Fibroblast of lung (primary cell): ENCODE measurements at regions not wholly inside any gene's neighbourhood (a gene's known extent, or its start where the extent isn't known, plus 50 kb on each side); places are given as distances from the start of the nearest gene placed in this dataset.

Experiments used
- DNase-seq, 2 donors: peaks; one replicate each; pipeline versions ENCODE4 v3.0.0 to v3.0.0-alpha.2; 2010; ENCODE audit warnings: low read depth in 2 of 2
- H2AFZ ChIP-seq: 2 replicates; pipeline ENCODE4 v1.5.1; 2012; ENCODE audit warnings: low read length, control low read depth, inconsistent platforms
- H3K27ac ChIP-seq: 2 replicates; pipeline ENCODE4 v1.5.1; 2011; ENCODE audit warnings: low read length, control low read depth; ENCODE audit not compliant: insufficient read depth
- H3K27me3 ChIP-seq: 2 replicates; pipeline ENCODE4 v1.5.1; 2011; ENCODE audit warnings: mild to moderate bottlenecking, low read length; ENCODE audit not compliant: control insufficient read depth, insufficient read depth
- H3K36me3 ChIP-seq: 2 replicates; pipeline ENCODE4 v1.5.1; 2011; ENCODE audit warnings: low read length; ENCODE audit not compliant: control insufficient read depth, insufficient read depth
- H3K4me1 ChIP-seq: 2 replicates; pipeline ENCODE4 v1.5.1; 2011; ENCODE audit warnings: low read length; ENCODE audit not compliant: control insufficient read depth, insufficient read depth; ENCODE audit errors: extremely low read depth
- H3K4me2 ChIP-seq: 2 replicates; pipeline ENCODE4 v1.5.1; 2011; ENCODE audit warnings: low read length, control low read depth; ENCODE audit not compliant: insufficient read depth; ENCODE audit errors: extremely low read depth
- H3K4me3 ChIP-seq, 4 experiments: fragments of 200-600 bp in 1 of 4; sonication (generic) in 1 of 4; replicated peaks in 1 of 4; 2 replicates each; pipeline ENCODE4 v1.5.1; 2011 to 2016; ENCODE audit warnings: low read length in 4 of 4, low read depth in 3 of 4, mild to moderate bottlenecking in 3 of 4, control low read depth in 2 of 4, inconsistent platforms in 1 of 4, mixed read lengths in 1 of 4; ENCODE audit not compliant: insufficient read depth in 1 of 4; ENCODE audit errors: control extremely low read depth in 1 of 4
- H3K79me2 ChIP-seq: 2 replicates; pipeline ENCODE4 v1.5.1; 2012; ENCODE audit warnings: mild to moderate bottlenecking, low read length, inconsistent platforms; ENCODE audit not compliant: control insufficient read depth, insufficient read depth
- H3K9ac ChIP-seq: 2 replicates; pipeline ENCODE4 v1.5.1; 2011; ENCODE audit warnings: mild to moderate bottlenecking, low read length, control low read depth; ENCODE audit not compliant: insufficient read depth
- H3K9me3 ChIP-seq: 2 replicates; pipeline ENCODE4 v1.5.1; 2012; ENCODE audit warnings: low read depth, low read length; ENCODE audit not compliant: control insufficient read depth, insufficient read depth
- H4K20me1 ChIP-seq: 2 replicates; pipeline ENCODE4 v1.5.1; 2011; ENCODE audit warnings: low read length; ENCODE audit not compliant: control insufficient read depth, insufficient read depth; ENCODE audit errors: extremely low read depth
- EZH2 ChIP-seq: IDR thresholded peaks from 2 replicates; pipeline ENCODE4 v1.5.1; 2012; ENCODE audit warnings: low read length, control low read depth, mild to moderate bottlenecking; ENCODE audit errors: missing control alignments
- TF ChIP-seq, protein P1 (sequence below), 2 donors: IDR thresholded peaks in 1 of 2; conservative IDR thresholded peaks in 1 of 2; 1 replicate in 1 of 2; 2 replicates in 1 of 2; pipeline ENCODE4 v1.5.1; 2011 to 2012; ENCODE audit warnings: low read length in 2 of 2, control low read depth in 1 of 2, inconsistent platforms in 1 of 2, low read depth in 1 of 2, mild to moderate bottlenecking in 1 of 2

- H3K9me3 ChIP-seq, result no peaks in the 10 kb centered on the region
- H3K27ac ChIP-seq, result no peak overlapping the region
- no peak for TF ChIP-seq EZH2
- TF ChIP-seq, protein P1, sequence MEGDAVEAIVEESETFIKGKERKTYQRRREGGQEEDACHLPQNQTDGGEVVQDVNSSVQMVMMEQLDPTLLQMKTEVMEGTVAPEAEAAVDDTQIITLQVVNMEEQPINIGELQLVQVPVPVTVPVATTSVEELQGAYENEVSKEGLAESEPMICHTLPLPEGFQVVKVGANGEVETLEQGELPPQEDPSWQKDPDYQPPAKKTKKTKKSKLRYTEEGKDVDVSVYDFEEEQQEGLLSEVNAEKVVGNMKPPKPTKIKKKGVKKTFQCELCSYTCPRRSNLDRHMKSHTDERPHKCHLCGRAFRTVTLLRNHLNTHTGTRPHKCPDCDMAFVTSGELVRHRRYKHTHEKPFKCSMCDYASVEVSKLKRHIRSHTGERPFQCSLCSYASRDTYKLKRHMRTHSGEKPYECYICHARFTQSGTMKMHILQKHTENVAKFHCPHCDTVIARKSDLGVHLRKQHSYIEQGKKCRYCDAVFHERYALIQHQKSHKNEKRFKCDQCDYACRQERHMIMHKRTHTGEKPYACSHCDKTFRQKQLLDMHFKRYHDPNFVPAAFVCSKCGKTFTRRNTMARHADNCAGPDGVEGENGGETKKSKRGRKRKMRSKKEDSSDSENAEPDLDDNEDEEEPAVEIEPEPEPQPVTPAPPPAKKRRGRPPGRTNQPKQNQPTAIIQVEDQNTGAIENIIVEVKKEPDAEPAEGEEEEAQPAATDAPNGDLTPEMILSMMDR (conservative IDR thresholded peaks at IDR 0.05 in 1 of 2, IDR thresholded peaks at IDR 0.05 in 1 of 2; ENCODE audit: low read depth in 1 of 2, low read length in 2 of 2), result no peak
- no peak overlapping the region for H3K9ac ChIP-seq
- H3K4me2 ChIP-seq, result no peak overlapping the region
- H2AFZ ChIP-seq, result no peak overlapping the region
- H4K20me1 ChIP-seq, result no peaks in the 10 kb centered on the region
- H3K36me3 ChIP-seq, result no peaks in the 10 kb centered on the region
- H3K27me3 ChIP-seq, result no peaks in the 10 kb centered on the region
- no peak overlapping the region for H3K4me3 ChIP-seq
- H3K4me1 ChIP-seq, result peaks cover 17% of the 10 kb centered on the region
- no peak for DNase-seq
- peaks cover 1% of the 10 kb centered on the region for H3K79me2 ChIP-seq
Observed at GRCh38 chr2:216320852-216321251, 51.4 kb downstream of the MARCHF4 start.

DNA sequence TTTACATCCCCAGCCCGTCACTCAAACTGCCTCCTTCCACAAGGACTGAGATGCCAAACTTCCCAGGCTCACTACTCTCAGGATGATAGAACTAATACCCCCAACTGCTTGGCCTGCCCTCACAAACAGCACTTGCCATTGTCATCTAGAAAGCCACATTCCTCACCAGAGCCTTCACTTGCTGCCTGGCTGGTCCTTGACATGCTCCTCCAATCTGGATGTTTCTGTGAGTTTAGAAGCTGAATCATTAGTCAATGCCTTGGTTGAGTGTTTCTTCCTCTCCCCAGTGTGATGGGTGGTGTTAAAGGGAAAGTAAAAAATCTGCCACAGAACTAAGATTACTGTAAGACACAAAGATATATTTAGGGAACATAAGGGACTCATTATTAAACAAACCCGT, 52.5 kb downstream of the MARCHF4 start:
- Histone ChIP-seq H3K27ac (peak overlapping the region; percentile 53), H3K27me3 (no peaks in the 10 kb centered on the region), H3K4me2 (peak overlapping the region; percentile 33), H2AFZ (no peak overlapping the region), H3K9ac (no peak overlapping the region), H3K4me3 (no peak overlapping the region), H3K79me2 (peaks cover 1% of the 10 kb centered on the region), H4K20me1 (no peaks in the 10 kb centered on the region), H3K4me1 (peaks cover 17% of the 10 kb centered on the region), H3K9me3 (no peaks in the 10 kb centered on the region), H3K36me3 (no peaks in the 10 kb centered on the region)
- DNase-seq, result peak in 1 of 2 donors; percentile 52
- TF ChIP-seq, protein P1 (conservative IDR thresholded peaks at IDR 0.05 in 1 of 2, IDR thresholded peaks at IDR 0.05 in 1 of 2; ENCODE audit: low read depth in 1 of 2, low read length in 2 of 2), result no peak
- no peak for TF ChIP-seq EZH2

DNA sequence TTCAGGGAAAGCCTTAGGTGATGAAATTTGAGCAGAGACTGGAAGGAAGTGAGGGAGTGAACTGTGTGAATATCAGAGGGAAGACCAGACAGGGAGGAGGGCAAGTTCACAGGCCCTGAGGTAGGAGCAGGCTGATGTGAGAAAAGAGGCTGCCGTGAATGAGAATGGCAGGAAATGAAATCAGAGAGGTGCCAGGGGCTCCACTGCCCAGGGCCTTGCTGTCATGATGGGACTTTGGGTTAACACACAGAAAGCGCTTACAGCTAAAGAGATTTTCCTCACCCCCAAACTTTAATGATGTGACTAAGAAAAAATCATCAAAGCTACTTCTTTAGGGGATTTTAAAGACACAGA, 53.8 kb downstream of the MARCHF4 start:
- Histone ChIP-seq H3K9ac (no peak overlapping the region), H3K27me3 (no peaks in the 10 kb centered on the region), H3K79me2 (peaks cover 3% of the 10 kb centered on the region), H3K9me3 (no peaks in the 10 kb centered on the region), H3K4me2 (no peak overlapping the region), H4K20me1 (no peaks in the 10 kb centered on the region), H3K36me3 (no peaks in the 10 kb centered on the region), H3K27ac (no peak overlapping the region), H3K4me3 (no peak overlapping the region), H3K4me1 (peaks cover 17% of the 10 kb centered on the region), H2AFZ (no peak overlapping the region)
- DNase-seq, result no peak
- TF ChIP-seq, protein P1 (conservative IDR thresholded peaks at IDR 0.05 in 1 of 2, IDR thresholded peaks at IDR 0.05 in 1 of 2; ENCODE audit: low read depth in 1 of 2, low read length in 2 of 2), result no peak
- TF ChIP-seq EZH2, result no peak
